Retina (tissue), 1 donor: ENCODE measurements at regions not wholly inside any gene's neighbourhood (a gene's known extent, or its start where the extent isn't known, plus 50 kb on each side); places are given as distances from the start of the nearest gene placed in this dataset.
A peak's percentile ranks its signal among the peaks of the same experiment; 100 is the strongest.

Experiments used
- DNase-seq: peaks from one replicate; pipeline ENCODE4 v3.0.0-alpha.2; 2016

GRCh38 chr5:90185897-90186468 lies 223.6 kb downstream of the CETN3 start:
- no peak for DNase-seq

GRCh38 chr5:90184764-90185163 lies 224.8 kb downstream of the CETN3 start:
- no peak for DNase-seq

GRCh38 chr5:90182726-90183125 lies 226.8 kb downstream of the CETN3 start:
- no peak for DNase-seq

- no peak for DNase-seq
Observed at GRCh38 chr5:90174236-90174635, 235.3 kb downstream of the CETN3 start.

- no peak for DNase-seq
Observed at GRCh38 chr5:90173299-90174030, 236.1 kb downstream of the CETN3 start.

GRCh38 chr5:90171466-90171865 lies 238.1 kb downstream of the CETN3 start:
- no peak for DNase-seq

- DNase-seq: peak; percentile 22
Observed at GRCh38 chr5:90170261-90170660, 239.3 kb downstream of the CETN3 start.

GRCh38 chr5:90169078-90169477 lies 240.5 kb downstream of the CETN3 start:
- DNase-seq: no peak

GRCh38 chr5:90168399-90168798 lies 241.2 kb downstream of the CETN3 start:
- no peak for DNase-seq

GRCh38 chr5:90166816-90167215 lies 242.7 kb downstream of the CETN3 start:
- no peak for DNase-seq

GRCh38 chr5:90162324-90162723 lies 247.2 kb downstream of the CETN3 start:
- no peak for DNase-seq

- DNase-seq: no peak
Observed at GRCh38 chr5:90161414-90161813, 248.1 kb downstream of the CETN3 start.

GRCh38 chr5:90158131-90158530 lies 251.4 kb downstream of the CETN3 start:
- DNase-seq: no peak

GRCh38 chr5:90153031-90153430 lies 256.5 kb downstream of the CETN3 start:
- no peak for DNase-seq

- DNase-seq: no peak
Observed at GRCh38 chr5:90144625-90145327, 264.8 kb downstream of the CETN3 start.

GRCh38 chr5:90142541-90142940 lies 267.0 kb downstream of the CETN3 start:
- no peak for DNase-seq

GRCh38 chr5:90141984-90142383 lies 267.6 kb downstream of the CETN3 start:
- no peak for DNase-seq

- no peak for DNase-seq
Observed at GRCh38 chr5:90136952-90137528, 272.5 kb downstream of the CETN3 start.

GRCh38 chr5:90135779-90136378 lies 273.7 kb downstream of the CETN3 start:
- no peak for DNase-seq

GRCh38 chr5:90134892-90135291 lies 274.7 kb downstream of the CETN3 start:
- DNase-seq: no peak

GRCh38 chr5:90134381-90134780 lies 275.2 kb downstream of the CETN3 start:
- no peak for DNase-seq

GRCh38 chr5:90133941-90134340 lies 275.6 kb downstream of the CETN3 start:
- no peak for DNase-seq

GRCh38 chr5:90131383-90132133 lies 278.0 kb downstream of the CETN3 start:
- no peak for DNase-seq
